GM12874 (cell line): ENCODE measurements at regions not wholly inside any gene's neighbourhood (a gene's known extent, or its start where the extent isn't known, plus 50 kb on each side); places are given as distances from the start of the nearest gene placed in this dataset.

Source experiments
- CTCF ChIP-seq: IDR thresholded peaks from 2 replicates; pipeline ENCODE4 v1.5.1; 2011; ENCODE audit warnings: low read depth, mild to moderate bottlenecking, control low read depth, low read length, moderate library complexity; ENCODE audit not compliant: insufficient read depth

GRCh38 chrX:15072259-15072658 lies 197.6 kb downstream of the ASB9 start:
- no peak for TF ChIP-seq CTCF

- no peak for TF ChIP-seq CTCF
These were observed 186.3 kb downstream of the MOSPD2 start for GRCh38 chrX:15059474-15059873.

DNA sequence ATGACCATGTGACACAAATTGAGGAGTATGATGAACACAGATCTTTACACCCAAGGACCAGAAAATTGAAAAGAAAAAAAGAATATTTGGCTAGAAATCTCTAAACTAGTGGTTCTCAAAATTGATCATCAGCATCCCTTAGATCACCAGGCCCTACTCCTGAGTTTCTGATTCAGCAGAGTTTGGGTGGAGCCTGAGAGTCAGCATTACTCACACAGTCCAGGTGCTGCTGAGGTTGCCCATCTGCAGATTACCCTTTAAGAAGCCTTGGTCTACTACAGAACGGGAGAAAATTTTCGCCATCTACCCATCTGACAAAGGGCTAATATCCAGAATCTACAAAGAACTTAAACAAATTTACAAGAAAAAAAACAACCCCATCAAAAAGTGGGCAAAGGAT lies 182.8 kb downstream of the MOSPD2 start:
- TF ChIP-seq CTCF = no peak

- no peak for TF ChIP-seq CTCF
These were observed 182.1 kb downstream of the MOSPD2 start for GRCh38 chrX:15055146-15055930.

DNA sequence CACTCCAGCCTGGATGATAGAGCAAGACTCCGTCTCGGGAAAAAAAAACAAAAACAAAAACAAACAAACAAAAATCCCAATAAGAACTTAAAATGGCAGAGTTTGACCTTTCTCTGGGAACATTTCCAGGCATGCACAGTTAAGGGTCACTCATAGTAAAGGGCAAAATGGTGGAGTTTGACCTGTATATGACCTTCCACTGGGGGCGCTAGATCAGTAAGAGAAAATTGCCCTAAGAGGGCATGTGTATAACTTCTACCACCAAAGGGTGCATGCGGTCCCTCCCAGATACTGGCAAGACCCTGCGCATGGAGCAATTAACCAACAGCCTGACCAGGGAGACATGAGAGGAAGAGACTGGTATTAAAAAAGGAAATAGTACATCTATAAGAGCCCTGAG lies 177.2 kb downstream of the MOSPD2 start:
- no peak for TF ChIP-seq CTCF

DNA sequence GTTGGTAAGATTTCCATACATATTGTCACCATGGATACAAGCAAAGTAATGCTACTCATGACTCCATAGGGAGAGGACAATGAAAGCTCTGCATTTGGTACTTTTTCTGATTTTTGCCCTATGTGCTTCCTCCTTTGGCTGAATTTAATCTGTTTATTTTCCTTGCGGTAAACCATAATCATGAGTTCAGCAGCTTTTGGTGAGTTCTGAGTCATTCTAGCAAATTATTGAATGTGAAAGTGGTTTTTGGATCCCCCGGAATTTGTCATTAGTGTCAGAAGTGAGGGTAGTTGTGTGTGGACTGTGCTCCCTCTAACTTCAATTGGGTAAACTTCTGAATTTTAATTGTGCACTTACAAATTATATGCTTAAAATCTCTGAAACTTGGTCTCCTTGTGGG lies 170.3 kb downstream of the MOSPD2 start:
- TF ChIP-seq CTCF = no peak

DNA sequence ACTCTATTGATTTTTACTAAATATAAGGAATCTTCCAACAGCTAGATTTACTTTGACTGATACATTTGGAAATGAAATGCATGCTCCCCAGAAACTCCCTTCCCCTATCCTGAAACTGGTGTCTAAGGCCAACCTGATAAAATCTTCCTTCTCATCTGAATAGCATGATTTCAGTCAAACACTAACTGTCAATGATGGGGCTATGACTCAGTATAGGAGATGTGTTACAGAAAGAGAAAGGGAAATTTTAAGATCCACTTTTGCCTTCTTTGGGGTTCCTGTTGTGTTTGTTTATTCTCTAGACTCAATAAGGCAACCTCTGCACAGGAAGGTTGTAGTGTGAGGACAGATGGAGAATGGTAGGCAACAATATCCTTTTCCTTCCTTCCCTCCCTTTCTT lies 160.7 kb downstream of the MOSPD2 start:
- TF ChIP-seq CTCF = no peak
